ENCODE measurements at regions not wholly inside any gene's neighbourhood (a gene's known extent, or its start where the extent isn't known, plus 50 kb on each side); places are given as distances from the start of the nearest gene placed in this dataset.
"Not testable (repeated sequence)": the region's sequence is repeated elsewhere in the genome, so short reads cannot be mapped to it uniquely, and the experiment has no call there.

DNA sequence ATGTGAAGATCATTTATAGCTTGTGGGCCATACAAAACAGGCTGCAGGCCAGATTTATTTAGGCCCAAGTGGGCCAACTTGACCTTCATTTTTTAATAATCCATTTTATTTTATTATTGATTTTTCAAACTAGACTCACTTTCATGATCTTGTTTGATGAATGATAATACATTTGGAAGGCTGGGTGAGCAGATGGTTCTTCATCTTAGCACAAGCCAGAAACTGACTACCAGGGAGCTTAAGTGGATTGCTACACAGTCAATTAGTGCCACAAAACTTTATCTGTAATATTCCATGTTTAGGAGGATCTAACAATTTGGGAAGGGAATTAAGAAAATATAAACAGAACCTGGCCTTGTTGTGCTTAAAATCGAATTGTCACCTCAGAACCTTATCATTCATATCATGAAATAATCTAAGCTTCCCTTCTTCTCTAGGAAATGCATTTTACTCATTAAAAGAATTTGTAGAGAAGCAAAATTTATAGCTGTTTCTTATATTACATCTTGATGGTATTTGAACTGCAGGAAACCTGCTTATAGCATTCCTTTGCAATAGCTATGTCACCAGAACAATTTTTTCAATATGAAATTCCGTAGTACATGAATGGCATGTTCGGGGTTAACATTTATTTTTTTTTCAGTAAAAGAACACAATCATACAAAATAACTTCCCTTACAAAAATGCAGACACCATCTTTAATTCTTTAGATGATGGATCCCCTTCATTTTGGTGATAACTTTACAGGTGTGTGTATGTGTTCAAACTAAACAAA, 62.0 kb upstream of the CSRP2 start:
- Mint-ChIP-seq H3K36me3 (ENCODE audit: low read depth) (no peaks in the 10 kb centered on the region), H3K27me3 (ENCODE audit: low read depth) (peaks cover 15% of the 10 kb centered on the region), H3K27ac (no peak overlapping the region)

DNA sequence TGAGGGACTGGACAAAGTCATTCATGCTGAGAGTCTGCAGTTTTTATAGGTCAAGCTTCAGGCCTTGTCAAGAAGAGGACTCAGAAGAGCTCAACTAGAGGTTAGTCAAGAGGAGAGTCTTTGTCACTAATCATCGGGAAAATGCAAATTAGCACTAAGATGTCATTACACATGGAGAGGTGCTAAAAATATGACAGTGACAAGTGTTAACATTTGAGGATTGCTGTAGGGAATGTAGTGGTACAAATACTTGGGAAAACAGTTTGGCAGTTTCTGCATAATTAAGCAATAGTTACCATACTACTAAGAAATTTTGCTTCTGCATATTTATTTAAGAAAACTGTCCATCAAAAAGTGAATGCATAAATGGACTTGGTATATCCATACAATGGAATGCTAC, 60.9 kb upstream of the CSRP2 start:
- no peaks in the 10 kb centered on the region for H3K4me1 Mint-ChIP-seq (ENCODE audit: low read depth)
- H3K36me3 Mint-ChIP-seq (ENCODE audit: low read depth): no peaks in the 10 kb centered on the region
- DNase-seq (ENCODE audit: low spot score): no peak
- H3K9me3 Mint-ChIP-seq: no peaks in the 10 kb centered on the region
- H3K27ac Mint-ChIP-seq: no peak overlapping the region
- H3K4me3 Mint-ChIP-seq (ENCODE audit: low read depth): no peak overlapping the region
- peaks cover 16% of the 10 kb centered on the region for H3K27me3 Mint-ChIP-seq (ENCODE audit: low read depth)
- intact Hi-C loops (cut with micrococcal nuclease): no loop called here

More for the DNA sequence above, 62.0 kb upstream of the CSRP2 start:
- no peak for DNase-seq (ENCODE audit: low spot score)
- intact Hi-C loops (cut with micrococcal nuclease): no loop called here
- Mint-ChIP-seq H3K9me3 (no peaks in the 10 kb centered on the region), H3K4me1 (ENCODE audit: low read depth) (no peaks in the 10 kb centered on the region), H3K4me3 (ENCODE audit: low read depth) (no peak overlapping the region)

DNA sequence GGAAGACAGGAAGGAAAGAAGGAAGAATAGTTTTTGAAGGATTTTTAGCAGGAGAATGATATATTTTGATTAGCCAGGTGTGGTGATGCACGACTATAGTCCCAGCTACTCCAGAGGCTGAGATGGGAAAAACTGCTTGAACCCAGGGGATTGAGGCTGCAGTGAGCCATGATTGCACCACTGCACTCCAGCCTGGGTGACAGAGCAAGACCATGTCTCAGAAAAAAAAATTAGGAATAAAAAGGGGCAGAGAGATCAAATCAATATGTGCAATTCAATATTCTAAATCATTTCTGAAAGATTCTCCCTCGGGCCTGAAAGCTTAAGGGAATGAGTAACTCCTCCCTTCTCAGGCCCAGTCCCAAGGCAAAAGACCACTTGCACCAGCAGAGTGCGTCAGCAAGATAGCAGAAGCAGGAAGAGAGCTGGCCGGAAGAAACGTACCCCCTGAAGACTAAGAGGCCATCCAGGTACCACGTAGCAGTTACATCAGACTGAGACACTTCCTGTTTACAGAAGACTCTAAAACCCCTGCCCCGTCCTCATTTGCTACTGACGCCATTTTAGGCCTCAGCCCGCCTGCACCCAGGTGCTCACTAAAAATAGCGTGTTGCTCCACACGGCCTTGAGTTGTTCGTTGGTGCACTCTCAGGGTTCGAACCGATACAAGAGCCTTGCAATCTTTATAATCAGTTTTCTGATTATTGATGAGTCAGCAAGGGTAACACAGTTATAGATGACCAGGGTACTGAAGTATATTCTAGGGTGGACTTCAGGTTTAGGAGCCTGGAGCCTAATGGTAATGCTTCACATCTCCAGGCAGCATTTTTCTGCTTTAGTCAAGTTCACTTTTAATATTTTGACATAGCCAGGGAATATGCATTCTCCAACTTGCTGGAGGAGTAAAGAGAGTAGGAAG, 57.7 kb upstream of the CSRP2 start:
- no peaks in the 10 kb centered on the region for H3K9me3 Mint-ChIP-seq
- intact Hi-C loops (cut with micrococcal nuclease): no loop called here
- no peak overlapping the region for H3K27ac Mint-ChIP-seq
- H3K4me1 Mint-ChIP-seq (ENCODE audit: low read depth): no peaks in the 10 kb centered on the region
- DNase-seq (ENCODE audit: low spot score): no peak
- no peak overlapping the region for H3K4me3 Mint-ChIP-seq (ENCODE audit: low read depth)
- H3K27me3 Mint-ChIP-seq (ENCODE audit: low read depth): peaks cover 8% of the 10 kb centered on the region
- H3K36me3 Mint-ChIP-seq (ENCODE audit: low read depth): no peaks in the 10 kb centered on the region

DNA sequence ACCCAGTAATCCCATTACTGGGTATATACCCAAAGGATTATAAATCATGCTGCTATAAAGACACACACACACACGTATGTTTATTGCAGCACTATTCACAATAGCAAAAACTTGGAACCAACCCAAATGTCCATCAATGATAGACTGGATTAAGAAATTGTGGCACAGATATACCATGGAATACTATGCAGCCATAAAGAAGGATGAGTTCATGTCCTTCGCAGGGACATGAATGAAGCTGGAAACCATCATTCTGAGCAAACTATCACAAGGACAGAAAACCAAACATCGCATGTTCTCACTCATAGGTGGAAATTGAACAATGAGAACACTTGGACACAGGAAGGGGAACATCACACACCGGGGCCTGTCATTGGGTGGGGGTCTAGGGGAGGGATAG, 54.6 kb upstream of the CSRP2 start:
- H3K4me1 Mint-ChIP-seq (ENCODE audit: low read depth); H3K36me3 Mint-ChIP-seq (ENCODE audit: low read depth); DNase-seq (ENCODE audit: low spot score); H3K9me3 Mint-ChIP-seq; H3K27me3 Mint-ChIP-seq (ENCODE audit: low read depth); H3K27ac Mint-ChIP-seq; intact Hi-C loops (cut with micrococcal nuclease); H3K4me3 Mint-ChIP-seq (ENCODE audit: low read depth): not testable (repeated sequence)

DNA sequence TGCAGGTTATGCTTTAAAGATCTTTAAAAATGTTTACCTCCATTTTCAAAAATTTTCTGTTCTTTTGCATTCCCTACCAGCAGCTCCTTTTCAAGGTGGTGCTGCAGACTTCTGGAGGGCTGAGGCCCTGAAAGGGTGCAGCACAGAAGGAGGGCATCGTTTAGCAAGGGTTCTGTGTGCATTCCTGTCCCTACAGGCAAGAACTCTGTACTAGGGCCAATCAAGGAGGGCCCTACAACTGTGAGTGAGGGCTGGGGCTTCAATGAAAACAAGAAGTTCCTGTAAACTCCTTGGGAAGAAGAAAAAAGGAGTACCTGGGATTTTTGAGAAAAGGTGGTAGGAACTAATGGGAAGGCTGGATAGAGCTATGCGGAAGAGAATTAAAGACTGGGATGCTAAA, 50.7 kb upstream of the CSRP2 start:
- no peaks in the 10 kb centered on the region for H3K36me3 Mint-ChIP-seq (ENCODE audit: low read depth)
- DNase-seq (ENCODE audit: low spot score): no peak
- no peak overlapping the region for H3K27ac Mint-ChIP-seq
- H3K9me3 Mint-ChIP-seq: no peaks in the 10 kb centered on the region
- no peaks in the 10 kb centered on the region for H3K27me3 Mint-ChIP-seq (ENCODE audit: low read depth)
- intact Hi-C loops (cut with micrococcal nuclease): no loop called here
- H3K4me3 Mint-ChIP-seq (ENCODE audit: low read depth): no peak overlapping the region
- H3K4me1 Mint-ChIP-seq (ENCODE audit: low read depth): no peaks in the 10 kb centered on the region

Measured in activated T-helper 2 cell treated with anti-CD3 and anti-CD28 coated beads, Interferon-gamma antibody, Interleukin-2, Interleukin-4, amounts not matched to agents 10 μg/mL and 5 μg/mL and 100 μg/mL, durations not matched to agents 14 hours and 24 hours and 36 hours (primary cell).